ENCODE measurements at regions not wholly inside any gene's neighbourhood (a gene's known extent, or its start where the extent isn't known, plus 50 kb on each side); places are given as distances from the start of the nearest gene placed in this dataset.

DNA sequence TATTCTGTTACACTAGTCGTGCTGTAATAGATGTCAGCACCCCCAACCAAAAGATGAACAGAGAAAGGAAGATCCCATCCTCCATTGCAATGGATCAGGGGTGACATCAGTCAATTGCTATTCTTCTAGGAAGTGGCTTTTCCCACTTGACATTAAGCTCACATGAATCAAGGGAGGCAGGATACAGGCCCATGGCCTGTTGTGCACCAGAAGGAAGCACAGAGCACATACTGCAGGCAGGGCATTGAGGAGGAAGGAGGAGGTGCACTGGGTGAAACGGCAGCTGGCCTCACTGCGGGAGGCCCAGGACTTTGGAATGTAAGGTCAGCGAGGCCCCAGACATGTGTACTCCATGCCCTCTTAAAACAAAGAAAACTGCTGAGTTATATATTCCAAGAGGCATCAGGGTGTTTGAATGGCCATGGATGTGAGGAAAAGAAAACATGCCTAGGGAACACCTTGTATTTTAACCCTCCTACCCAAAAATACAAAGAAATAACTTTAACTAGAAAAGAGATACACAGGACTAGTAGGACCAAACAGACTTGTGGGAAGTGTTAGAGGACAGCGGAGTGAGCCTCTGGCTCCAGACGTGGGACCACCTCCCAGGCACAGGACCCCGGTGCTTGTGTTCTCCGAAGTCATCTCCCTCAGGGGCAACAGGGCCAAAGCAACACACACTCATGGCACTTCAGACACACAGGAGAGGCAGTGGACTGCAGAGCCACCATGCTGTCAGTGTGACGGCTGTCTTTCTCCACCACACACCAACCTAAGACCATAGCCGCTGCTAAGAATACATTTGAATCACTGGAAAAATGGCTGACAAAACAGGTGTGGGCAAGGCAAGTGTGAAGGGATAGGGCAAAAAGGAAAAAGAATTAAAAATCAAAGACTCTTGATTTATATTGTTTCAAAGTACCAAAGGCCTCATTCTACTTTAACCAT, 51.4 kb upstream of the RIOK3 start:
- no peak for ATAC-seq
- Mint-ChIP-seq H3K4me3 (no peak overlapping the region), H3K27ac (no peak overlapping the region), H3K9me3 (ENCODE audit: low read depth) (no peaks in the 10 kb centered on the region), H3K4me1 (peaks cover 10% of the 10 kb centered on the region), H3K27me3 (no peaks in the 10 kb centered on the region), H3K36me3 (peaks cover 2% of the 10 kb centered on the region)
- CTCF ChIA-PET, result no interaction called here
- DNase-seq, result no peak
